HG03442 (cell line): ENCODE measurements at regions not wholly inside any gene's neighbourhood (a gene's known extent, or its start where the extent isn't known, plus 50 kb on each side); places are given as distances from the start of the nearest gene placed in this dataset.

Experiments used
- ATAC-seq: cut with Tn5 transposase; IDR thresholded peaks from one replicate; pipeline ENCODE4 v1.9.1; 2021; ENCODE audit warnings: mild to moderate bottlenecking, moderate library complexity; ENCODE audit not compliant: unreplicated experiment

- ATAC-seq, result no peak
Measured at GRCh38 chr4:35464964-35465528, 779.3 kb downstream of the ARAP2 start.

GRCh38 chr4:35491093-35491492 lies 753.2 kb downstream of the ARAP2 start:
- ATAC-seq, result no peak

- no peak for ATAC-seq
Measured at GRCh38 chr4:35493977-35494376, 750.3 kb downstream of the ARAP2 start.

- no peak for ATAC-seq
Measured at GRCh38 chr4:35494955-35495354, 749.4 kb downstream of the ARAP2 start.

GRCh38 chr4:35500812-35501211 lies 743.5 kb downstream of the ARAP2 start:
- ATAC-seq, result no peak

GRCh38 chr4:35503435-35503834 lies 740.9 kb downstream of the ARAP2 start:
- no peak for ATAC-seq

- no peak for ATAC-seq
Measured at GRCh38 chr4:35506161-35506560, 738.2 kb downstream of the ARAP2 start.

- ATAC-seq, result no peak
Measured at GRCh38 chr4:35511851-35512250, 732.5 kb downstream of the ARAP2 start.

GRCh38 chr4:35516102-35516501 lies 728.2 kb downstream of the ARAP2 start:
- no peak for ATAC-seq

GRCh38 chr4:35520059-35520458 lies 724.3 kb downstream of the ARAP2 start:
- no peak for ATAC-seq

GRCh38 chr4:35521682-35522081 lies 722.6 kb downstream of the ARAP2 start:
- ATAC-seq, result no peak

- no peak for ATAC-seq
Measured at GRCh38 chr4:35525192-35525978, 718.9 kb downstream of the ARAP2 start.

- no peak for ATAC-seq
Measured at GRCh38 chr4:35526456-35526855, 717.9 kb downstream of the ARAP2 start.

GRCh38 chr4:35534962-35535361 lies 709.4 kb downstream of the ARAP2 start:
- ATAC-seq, result no peak

- ATAC-seq, result no peak
Measured at GRCh38 chr4:35538807-35539206, 705.5 kb downstream of the ARAP2 start.

GRCh38 chr4:35539404-35540055 lies 704.8 kb downstream of the ARAP2 start:
- ATAC-seq, result no peak

- no peak for ATAC-seq
Measured at GRCh38 chr4:35541146-35541887, 703.0 kb downstream of the ARAP2 start.

GRCh38 chr4:35541888-35542213 lies 702.5 kb downstream of the ARAP2 start:
- ATAC-seq, result no peak

- no peak for ATAC-seq
Measured at GRCh38 chr4:35548921-35549320, 695.4 kb downstream of the ARAP2 start.

- no peak for ATAC-seq
Measured at GRCh38 chr4:35556387-35556786, 687.9 kb downstream of the ARAP2 start.

- no peak for ATAC-seq
Measured at GRCh38 chr4:35559559-35560365, 684.6 kb downstream of the ARAP2 start.
